Fibroblast of upper back skin (primary cell): ENCODE measurements at regions not wholly inside any gene's neighbourhood (a gene's known extent, or its start where the extent isn't known, plus 50 kb on each side); places are given as distances from the start of the nearest gene placed in this dataset.
"Not testable (repeated sequence)": the region's sequence is repeated elsewhere in the genome, so short reads cannot be mapped to it uniquely, and the experiment has no call there.

Experiments
- DNase-seq: peaks from one replicate; pipeline ENCODE4 v3.0.0-alpha.2; 2013

- no peak for DNase-seq
Observed at GRCh38 chr4:138414202-138414601, 172.1 kb upstream of the SLC7A11 start.

GRCh38 chr4:138413273-138413672 is 171.1 kb upstream of the SLC7A11 start:
- DNase-seq, result no peak

- no peak for DNase-seq
Observed at GRCh38 chr4:138412847-138413246, 170.7 kb upstream of the SLC7A11 start.

- DNase-seq, result no peak
Observed at GRCh38 chr4:138410266-138410665, 168.1 kb upstream of the SLC7A11 start.

GRCh38 chr4:138409670-138410069 is 167.5 kb upstream of the SLC7A11 start:
- DNase-seq, result no peak

GRCh38 chr4:138408758-138409157 is 166.6 kb upstream of the SLC7A11 start:
- no peak for DNase-seq

- DNase-seq, result no peak
Observed at GRCh38 chr4:138407329-138407728, 165.2 kb upstream of the SLC7A11 start.

GRCh38 chr4:138406876-138407275 is 164.7 kb upstream of the SLC7A11 start:
- DNase-seq, result peak; percentile 9

GRCh38 chr4:138405934-138406567 is 163.9 kb upstream of the SLC7A11 start:
- DNase-seq, result peak; percentile 44

- DNase-seq, result no peak
Observed at GRCh38 chr4:138405466-138405891, 163.3 kb upstream of the SLC7A11 start.

GRCh38 chr4:138404801-138405200 is 162.7 kb upstream of the SLC7A11 start:
- DNase-seq, result no peak

- no peak for DNase-seq
Observed at GRCh38 chr4:138404251-138404650, 162.1 kb upstream of the SLC7A11 start.

- no peak for DNase-seq
Observed at GRCh38 chr4:138401334-138401733, 159.2 kb upstream of the SLC7A11 start.

- no peak for DNase-seq
Observed at GRCh38 chr4:138400543-138400942, 158.4 kb upstream of the SLC7A11 start.

GRCh38 chr4:138400066-138400465 is 157.9 kb upstream of the SLC7A11 start:
- DNase-seq, result no peak

- DNase-seq, result no peak
Observed at GRCh38 chr4:138399081-138399480, 156.9 kb upstream of the SLC7A11 start.

- no peak for DNase-seq
Observed at GRCh38 chr4:138398322-138398721, 156.2 kb upstream of the SLC7A11 start.

- no peak for DNase-seq
Observed at GRCh38 chr4:138393886-138394610, 151.9 kb upstream of the SLC7A11 start.

GRCh38 chr4:138392751-138393308 is 150.7 kb upstream of the SLC7A11 start:
- DNase-seq, result no peak

- peak; percentile 5 for DNase-seq
Observed at GRCh38 chr4:138389976-138390685, 148.0 kb upstream of the SLC7A11 start.

- DNase-seq, result no peak
Observed at GRCh38 chr4:138374947-138375346, 132.8 kb upstream of the SLC7A11 start.

GRCh38 chr4:138367942-138368341 is 125.8 kb upstream of the SLC7A11 start:
- no peak for DNase-seq

- not testable (repeated sequence) for DNase-seq
Observed at GRCh38 chr4:138352446-138352845, 110.3 kb upstream of the SLC7A11 start.

GRCh38 chr4:138348055-138348454 is 105.9 kb upstream of the SLC7A11 start:
- DNase-seq, result no peak
